ENCODE measurements at regions not wholly inside any gene's neighbourhood (a gene's known extent, or its start where the extent isn't known, plus 50 kb on each side); places are given as distances from the start of the nearest gene placed in this dataset.

- TF ChIP-seq CTCF (IDR thresholded peaks at IDR 0.05) (no peak), POLR2A (IDR thresholded peaks at IDR 0.05) (no peak)
Measured at GRCh38 chr6:41475164-41475563, 71.0 kb upstream of the FOXP4 start.

All from suprapubic skin (tissue), 3 donors.